Endothelial cell of umbilical vein (primary cell): ENCODE measurements at regions not wholly inside any gene's neighbourhood (a gene's known extent, or its start where the extent isn't known, plus 50 kb on each side); places are given as distances from the start of the nearest gene placed in this dataset.

Source experiments
- BruUV-seq: library from RNA; stranded (reverse); fragments of 400-500 nt; replicated peaks from 2 replicates; lab custom pipeline; 2021; lab: Mats Ljungman, UMichigan
- CTCF ChIA-PET: fragments of 300-600, 350-600 bp; sonication (Branson Sonifier 250); formaldehyde crosslinking; loops from one replicate; lab custom pipeline; 2021; ENCODE audit warnings: antibody characterized with exemption, inconsistent platforms; lab: Charles Lee
- POLR2A ChIA-PET: fragments of 300-600, 350-600 bp; sonication (Branson Sonifier 250); formaldehyde crosslinking; loops from one replicate; lab custom pipeline; 2021; ENCODE audit warnings: antibody characterized with exemption, inconsistent platforms; lab: Charles Lee
- DNase-seq: peaks from one replicate; pipeline ENCODE4 v3.0.0-alpha.2; 2011; ENCODE audit warnings: low read depth, low spot score
- FAIRE-seq: peaks from 2 replicates; lab custom pipeline; 2011; peaks lifted over from hg19 to GRCh38; lab: Jason Lieb, UNC
- H2AFZ ChIP-seq: 2 replicates; pipeline ENCODE4 v1.6.0; 2012; ENCODE audit warnings: low read depth, low read length, control low read depth, inconsistent platforms
- H3K27ac ChIP-seq: 2 replicates; pipeline ENCODE4 v1.5.1; 2011; ENCODE audit warnings: low read depth, mild to moderate bottlenecking, control low read depth, low read length, moderate library complexity; ENCODE audit not compliant: insufficient read depth
- H3K27me3 ChIP-seq, 2 experiments: 2 replicates each; pipeline versions ENCODE4 v1.6.0 to v1.6.1; 2011; ENCODE audit warnings: low read length in 2 of 2, mixed read lengths in 1 of 2; ENCODE audit not compliant: control insufficient read depth in 2 of 2, insufficient read depth in 2 of 2
- H3K36me3 ChIP-seq, 2 experiments: 2 replicates in 1 of 2; 3 replicates in 1 of 2; pipeline ENCODE4 v1.5.1; 2011; ENCODE audit warnings: low read length in 2 of 2, mild to moderate bottlenecking in 1 of 2, moderate library complexity in 1 of 2; ENCODE audit not compliant: control insufficient read depth in 2 of 2, insufficient read depth in 2 of 2; ENCODE audit errors: extremely low read depth in 1 of 2
- H3K4me1 ChIP-seq: 3 replicates; pipeline ENCODE4 v1.5.1; 2011; ENCODE audit warnings: mild to moderate bottlenecking, low read length; ENCODE audit not compliant: control insufficient read depth, insufficient read depth; ENCODE audit errors: extremely low read depth
- H3K4me2 ChIP-seq: 2 replicates; pipeline ENCODE4 v1.6.1; 2011; ENCODE audit warnings: low read length, control low read depth, mixed read lengths; ENCODE audit not compliant: insufficient read depth
- H3K4me3 ChIP-seq, 3 experiments: fragments of 200-600 bp in 1 of 3; sonication (generic), shearing (Covaris generic) in 1 of 3; replicated peaks in 1 of 3; 2 replicates each; pipeline ENCODE4 v1.5.1; 2011 to 2016; ENCODE audit warnings: control low read depth in 3 of 3, low read length in 3 of 3, mild to moderate bottlenecking in 2 of 3, inconsistent platforms in 1 of 3, low read depth in 1 of 3, moderate library complexity in 1 of 3; ENCODE audit not compliant: insufficient read depth in 1 of 3
- H3K79me2 ChIP-seq: 2 replicates; pipeline ENCODE4 v1.6.0; 2012; ENCODE audit warnings: low read length, inconsistent platforms; ENCODE audit not compliant: control insufficient read depth, insufficient read depth
- H3K9ac ChIP-seq: replicated peaks from 2 replicates; pipeline ENCODE3; 2011; ENCODE audit warnings: low read length, control low read depth; ENCODE audit not compliant: insufficient read depth; ENCODE audit errors: extremely low read depth
- H3K9me1 ChIP-seq: replicated peaks from 3 replicates; pipeline ENCODE4 v1.6.0; 2011; ENCODE audit warnings: mild to moderate bottlenecking, low read length; ENCODE audit not compliant: control insufficient read depth, insufficient read depth; ENCODE audit errors: extremely low read depth
- H3K9me3 ChIP-seq: replicated peaks from 2 replicates; pipeline ENCODE4 v1.5.1; 2012; ENCODE audit warnings: low read length, inconsistent platforms; ENCODE audit not compliant: control insufficient read depth, insufficient read depth
- H4K20me1 ChIP-seq: replicated peaks from 2 replicates; pipeline ENCODE3; 2011; ENCODE audit warnings: mild to moderate bottlenecking, low read length; ENCODE audit not compliant: control insufficient read depth, insufficient read depth; ENCODE audit errors: extremely low read depth
- CTCF ChIP-seq, 2 donors: IDR thresholded peaks; 1 replicate in 1 of 2; 2 replicates in 1 of 2; pipeline ENCODE4 v1.5.1; 2011; ENCODE audit warnings: low read length in 2 of 2, mild to moderate bottlenecking in 2 of 2, moderate library complexity in 2 of 2, control low read depth in 1 of 2, inconsistent platforms in 1 of 2, low read depth in 1 of 2; ENCODE audit not compliant: insufficient read depth in 1 of 2; ENCODE audit errors: extremely low read depth in 1 of 2
- EZH2 ChIP-seq: IDR thresholded peaks from 2 replicates; pipeline ENCODE4 v1.6.1; 2012; ENCODE audit warnings: borderline replicate concordance, low read depth, mild to moderate bottlenecking, moderate library complexity, low read length, inconsistent platforms; ENCODE audit not compliant: severe bottlenecking
- FOS ChIP-seq: IDR thresholded peaks from 2 replicates; pipeline ENCODE4 v1.6.1; 2011; ENCODE audit warnings: mild to moderate bottlenecking, low read length, moderate library complexity, borderline replicate concordance; ENCODE audit not compliant: insufficient read depth
- GATA2 ChIP-seq: IDR thresholded peaks from 2 replicates; pipeline ENCODE4 v1.7.0; 2011; ENCODE audit warnings: low read depth, mild to moderate bottlenecking, moderate library complexity, mixed read lengths, low read length; ENCODE audit not compliant: insufficient read length, insufficient read depth
- JUN ChIP-seq: IDR thresholded peaks from 2 replicates; pipeline ENCODE4 v1.6.1; 2011; ENCODE audit warnings: borderline replicate concordance, low read depth; ENCODE audit not compliant: insufficient read length, insufficient read depth
- MAX ChIP-seq: IDR thresholded peaks from 2 replicates; pipeline ENCODE4 v1.6.1; 2011; ENCODE audit not compliant: insufficient read depth, insufficient read length
- MYC ChIP-seq: IDR thresholded peaks from one replicate; pipeline ENCODE4 v1.6.1; 2011; ENCODE audit warnings: mild to moderate bottlenecking, low read depth, low read length
- POLR2A ChIP-seq: IDR thresholded peaks from 2 replicates; pipeline ENCODE4 v1.6.1; 2012; ENCODE audit warnings: low read depth, mild to moderate bottlenecking, control low read depth, low read length
- POLR2AphosphoS5 ChIP-seq: IDR thresholded peaks from 2 replicates; pipeline ENCODE4 v1.6.1; 2012; ENCODE audit warnings: low read depth, mild to moderate bottlenecking, control low read depth, low read length, moderate library complexity; ENCODE audit not compliant: insufficient read depth
- dilution Hi-C: fragments of 300-500 bp; cut with MboI; formaldehyde crosslinking; loops from one replicate; pipeline ENCODE4 v1.15.0; 2019; ENCODE audit warnings: low sequenced_read_pairs; ENCODE audit not compliant: extremely low pct_ligation_motif_present
- intact Hi-C: fragments of 100-400 bp; cut with micrococcal nuclease; formaldehyde crosslinking; loops from one replicate; pipeline ENCODE4 v1.10.0; 2022

- no peaks in the 10 kb centered on the region for H3K79me2 ChIP-seq
- dilution Hi-C loops (no loop called here), intact Hi-C loops (no loop called here)
- no peaks in the 10 kb centered on the region for H3K4me1 ChIP-seq
- H3K4me3 ChIP-seq: no peak overlapping the region
- no TSS peak for BruUV-seq
- ChIA-PET CTCF (no interaction called here), POLR2A (no interaction called here)
- TF ChIP-seq CTCF (IDR thresholded peaks at IDR 0.05; ENCODE audit: extremely low read depth in 1 of 2, insufficient read depth in 1 of 2, low read depth in 1 of 2, low read length in 2 of 2): no peak
- DNase-seq (no peak), FAIRE-seq (no peak)
- no peak overlapping the region for H3K9ac ChIP-seq
- H4K20me1 ChIP-seq: no peaks in the 10 kb centered on the region
- H3K27ac ChIP-seq: no peak overlapping the region
- H3K4me2 ChIP-seq: no peak overlapping the region
- H3K27me3 ChIP-seq: no peaks in the 10 kb centered on the region
- H3K36me3 ChIP-seq: no peaks in the 10 kb centered on the region
- H2AFZ ChIP-seq: no peak overlapping the region
- no peaks in the 10 kb centered on the region for H3K9me1 ChIP-seq
- H3K9me3 ChIP-seq: no peaks in the 10 kb centered on the region
These were observed 97.9 kb upstream of the SYT6 start for GRCh38 chr1:114251573-114251939.

GRCh38 chr1:114250683-114251572 lies 97.3 kb upstream of the SYT6 start:
- intact Hi-C loops: no loop called here
- H4K20me1 ChIP-seq: no peaks in the 10 kb centered on the region
- no peak overlapping the region for H3K27ac ChIP-seq
- ChIA-PET CTCF (no interaction called here), POLR2A (no interaction called here)
- H2AFZ ChIP-seq: no peak overlapping the region
- H3K9me1 ChIP-seq: no peaks in the 10 kb centered on the region
- dilution Hi-C loops: no loop called here
- no peaks in the 10 kb centered on the region for H3K79me2 ChIP-seq
- H3K9me3 ChIP-seq: no peaks in the 10 kb centered on the region
- no peaks in the 10 kb centered on the region for H3K4me1 ChIP-seq
- H3K4me2 ChIP-seq: no peak overlapping the region
- FAIRE-seq (no peak), DNase-seq (no peak)
- H3K36me3 ChIP-seq: no peaks in the 10 kb centered on the region
- TF ChIP-seq JUN (no peak), POLR2AphosphoS5 (no peak), POLR2A (no peak), EZH2 (no peak), GATA2 (no peak), FOS (no peak), MAX (no peak), MYC (no peak)
- no peaks in the 10 kb centered on the region for H3K27me3 ChIP-seq
- no TSS peak for BruUV-seq
- H3K4me3 ChIP-seq: no peak overlapping the region
- no peak overlapping the region for H3K9ac ChIP-seq
